NCI-H1105 (cell line): ENCODE measurements at regions not wholly inside any gene's neighbourhood (a gene's known extent, or its start where the extent isn't known, plus 50 kb on each side); places are given as distances from the start of the nearest gene placed in this dataset.
"Not testable (repeated sequence)": the region's sequence is repeated elsewhere in the genome, so short reads cannot be mapped to it uniquely, and the experiment has no call there.

Source experiments
- DNase-seq: peaks from one replicate; lab custom pipeline; 2025; lab: John Stamatoyannopoulos, UW

GRCh38 chr3:5811016-5811415 is 623.5 kb downstream of the EDEM1 start:
- DNase-seq: no peak

GRCh38 chr3:5813521-5813920 is 626.0 kb downstream of the EDEM1 start:
- no peak for DNase-seq

- DNase-seq: no peak
These were observed 635.3 kb downstream of the EDEM1 start for GRCh38 chr3:5822843-5823242.

DNA sequence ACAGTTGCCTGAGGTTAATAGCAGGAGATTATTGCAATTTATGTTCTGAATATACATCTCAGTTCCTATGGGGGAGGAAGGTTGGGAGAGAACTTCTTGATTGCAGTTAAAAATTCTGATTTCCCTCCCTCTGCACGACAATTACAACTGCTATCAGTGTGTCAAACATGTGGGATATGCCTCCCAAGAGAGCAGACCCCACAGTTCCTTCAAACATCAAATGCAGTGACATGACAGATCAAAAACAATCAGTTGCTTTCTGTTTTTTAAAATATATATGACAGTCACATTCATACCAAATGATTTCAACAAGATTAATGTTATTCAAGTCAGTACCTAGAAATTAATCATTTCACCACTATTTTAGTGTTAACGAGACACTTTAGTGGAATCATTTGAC is 639.0 kb downstream of the EDEM1 start:
- no peak for DNase-seq

- DNase-seq: no peak
These were observed 640.7 kb downstream of the EDEM1 start for GRCh38 chr3:5828251-5828650.

DNA sequence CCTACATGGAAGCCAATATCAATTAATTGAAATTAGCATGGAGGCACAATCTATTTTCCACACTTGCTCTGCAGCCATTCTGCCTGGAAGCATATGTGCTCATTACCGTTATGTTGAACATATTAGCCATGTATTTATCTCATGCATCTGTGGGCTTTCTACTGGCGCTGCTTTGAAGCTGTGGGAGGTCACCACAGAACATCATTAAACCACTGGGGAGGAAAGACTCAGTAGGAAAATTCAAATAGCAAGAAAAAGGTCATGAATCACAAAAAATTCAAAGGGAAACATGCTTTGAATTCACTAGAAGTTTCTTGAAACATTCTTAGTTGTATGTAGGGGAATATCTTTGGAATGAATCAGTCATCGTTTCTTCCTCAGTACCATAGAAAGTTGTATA is 652.5 kb downstream of the EDEM1 start:
- DNase-seq: no peak

DNA sequence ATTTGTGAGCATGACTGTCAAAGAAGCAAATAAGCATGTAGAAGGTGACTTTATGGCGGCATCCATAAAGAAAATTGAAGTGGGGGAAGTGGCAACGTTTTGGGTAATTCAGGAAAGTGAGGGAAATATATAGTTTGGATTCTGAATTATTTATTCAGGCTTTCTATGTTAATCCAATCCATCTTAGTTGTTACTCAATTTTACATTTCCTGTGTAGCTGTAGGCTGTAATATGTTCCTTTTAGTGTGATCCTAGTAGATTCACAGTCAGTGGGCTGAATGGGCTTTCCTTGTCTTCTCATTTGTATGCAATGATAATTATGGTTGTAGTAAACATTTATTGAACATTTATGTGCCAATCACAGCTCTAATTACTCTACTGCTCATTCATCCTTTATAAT is 654.1 kb downstream of the EDEM1 start:
- no peak for DNase-seq

GRCh38 chr3:5846261-5846660 is 658.8 kb downstream of the EDEM1 start:
- DNase-seq: no peak

DNA sequence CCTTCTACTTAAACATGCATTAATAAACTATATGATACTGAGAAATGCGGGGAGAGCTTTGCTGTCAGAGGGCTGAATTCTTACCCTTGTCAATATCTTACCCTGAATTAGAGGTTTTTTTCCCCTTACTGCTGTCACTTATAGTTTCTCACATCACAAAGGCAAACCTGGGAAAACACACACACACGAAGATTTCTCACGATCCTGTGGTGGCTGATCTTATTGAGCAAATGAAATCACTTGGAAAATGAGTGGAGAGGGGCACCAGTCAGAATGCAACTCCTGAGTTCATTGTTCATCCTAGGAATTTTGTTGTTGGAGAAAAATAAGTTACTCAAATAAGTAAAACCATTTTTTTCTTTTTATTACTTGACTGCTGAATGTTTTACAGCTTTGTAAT is 673.6 kb downstream of the EDEM1 start:
- DNase-seq: no peak

- DNase-seq: no peak
These were observed 687.4 kb downstream of the EDEM1 start for GRCh38 chr3:5874931-5875341.

DNA sequence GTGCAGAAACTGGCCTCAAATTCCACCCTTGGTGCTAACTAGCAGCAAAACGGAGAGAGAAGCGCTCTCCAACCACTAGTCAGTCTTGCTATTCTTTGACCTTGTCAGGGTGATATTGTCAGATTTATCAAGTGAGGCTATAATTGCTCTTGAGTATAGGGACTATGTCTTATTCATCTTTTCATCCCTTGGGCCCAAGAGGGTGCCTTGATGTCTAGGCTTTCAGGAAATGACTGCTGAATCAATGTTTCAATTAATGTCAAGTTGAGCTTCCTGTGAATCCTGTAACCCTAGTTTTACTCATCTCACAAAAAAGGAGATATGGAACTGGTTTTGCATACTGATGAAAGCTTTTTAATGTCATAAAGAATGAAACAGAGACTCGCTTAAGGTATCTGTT is 701.3 kb downstream of the EDEM1 start:
- no peak for DNase-seq

DNA sequence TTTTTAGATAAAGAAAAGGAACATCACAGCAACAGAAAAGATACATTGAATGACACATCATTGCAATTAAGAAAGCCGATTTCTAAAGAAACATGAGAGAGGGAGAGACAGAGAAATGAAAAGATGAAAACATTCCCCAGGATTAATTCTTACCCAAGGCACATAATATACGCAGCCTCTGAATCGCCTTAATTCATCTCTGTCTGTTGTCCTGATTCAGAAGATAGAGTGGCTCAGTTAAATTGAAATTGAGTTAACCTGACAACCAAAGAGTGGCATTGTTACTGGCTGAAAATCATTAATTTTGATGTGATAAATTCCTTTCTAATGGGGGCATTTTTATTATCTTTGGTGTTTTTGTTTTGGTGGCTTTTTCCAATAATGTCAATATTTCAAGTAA is 701.9 kb downstream of the EDEM1 start:
- DNase-seq: no peak

- DNase-seq: no peak
These were observed 704.2 kb downstream of the EDEM1 start for GRCh38 chr3:5891711-5892110.

GRCh38 chr3:5898106-5898505 is 710.6 kb downstream of the EDEM1 start:
- no peak for DNase-seq

- DNase-seq: no peak
These were observed 711.7 kb downstream of the EDEM1 start for GRCh38 chr3:5899014-5899761.

DNA sequence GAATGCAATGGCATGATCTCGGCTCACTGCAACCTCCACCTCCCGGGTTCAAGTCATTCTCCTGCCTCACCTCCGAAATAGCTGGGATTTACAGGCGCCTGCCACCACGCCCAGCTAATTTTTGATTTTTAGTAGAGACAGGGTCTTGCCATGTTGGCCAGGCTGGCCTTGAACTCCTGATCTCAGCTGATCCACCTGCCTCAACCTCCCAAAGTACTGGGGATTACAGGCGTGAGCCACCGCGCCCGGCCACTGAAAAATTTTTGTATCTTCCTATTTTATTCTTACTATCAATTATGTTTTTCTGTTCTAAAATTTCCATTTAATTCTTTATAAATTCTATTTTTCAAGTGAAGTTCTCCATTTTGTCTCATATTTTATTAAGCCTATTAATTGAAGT is 730.4 kb downstream of the EDEM1 start:
- DNase-seq: no peak

DNA sequence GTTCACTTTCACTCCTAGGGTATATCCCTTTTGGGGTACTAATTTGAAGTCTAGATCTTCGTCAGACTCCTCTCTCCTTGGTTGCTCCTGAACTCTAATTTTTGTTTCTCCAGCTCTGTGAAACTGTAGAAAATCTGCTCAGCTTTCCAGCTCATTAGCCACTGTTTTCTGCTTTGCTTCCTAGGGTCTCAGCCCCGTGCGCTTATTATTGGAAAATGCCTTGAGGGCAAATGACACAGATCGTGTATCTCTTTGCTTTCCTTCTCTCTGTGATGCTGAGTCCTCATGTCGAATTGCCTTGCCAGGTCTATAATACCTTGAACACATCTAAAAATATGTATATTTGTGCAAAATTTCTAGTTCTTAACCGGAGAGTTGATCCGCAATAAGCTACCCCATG is 731.1 kb downstream of the EDEM1 start:
- DNase-seq: no peak

DNA sequence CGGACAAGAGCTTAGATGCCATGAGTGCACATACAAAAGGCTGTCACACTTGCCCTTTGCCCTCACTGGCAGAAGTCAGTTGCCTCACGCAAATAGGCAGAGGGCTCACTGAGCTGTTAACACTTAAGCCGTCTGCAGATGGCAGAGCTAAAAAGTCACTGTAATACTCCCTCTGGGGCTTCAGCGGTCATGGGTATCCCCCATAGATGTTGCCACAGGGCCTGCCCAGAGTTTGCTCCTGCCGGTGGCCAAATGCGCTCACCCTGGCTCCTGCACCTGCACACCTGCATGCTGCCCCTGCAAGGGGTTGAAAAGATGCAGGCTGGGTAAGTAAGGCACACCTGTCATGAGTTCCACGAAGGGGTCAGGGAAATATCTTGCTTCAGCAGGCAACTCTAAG is 741.5 kb downstream of the EDEM1 start:
- no peak for DNase-seq

DNA sequence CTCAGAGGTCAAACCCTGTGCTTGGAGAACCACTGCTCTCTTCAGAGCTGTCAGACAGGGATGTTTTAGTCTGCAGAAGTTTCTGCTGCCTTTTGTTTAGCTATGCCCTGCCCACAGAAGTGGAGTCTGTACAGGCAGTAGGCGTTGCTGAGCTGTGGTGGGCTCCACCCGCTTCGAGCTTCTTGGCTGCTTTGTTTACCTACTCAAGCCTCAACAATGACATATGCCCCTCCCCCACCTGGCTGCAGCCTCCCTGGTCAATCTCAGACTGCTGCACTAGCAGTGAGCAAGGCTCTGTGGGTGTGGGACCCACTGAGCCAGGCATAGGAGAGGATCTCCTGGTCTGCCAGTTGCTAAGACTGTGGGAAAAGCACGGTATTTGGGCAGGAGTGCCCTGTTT is 756.6 kb downstream of the EDEM1 start:
- not testable (repeated sequence) for DNase-seq

DNA sequence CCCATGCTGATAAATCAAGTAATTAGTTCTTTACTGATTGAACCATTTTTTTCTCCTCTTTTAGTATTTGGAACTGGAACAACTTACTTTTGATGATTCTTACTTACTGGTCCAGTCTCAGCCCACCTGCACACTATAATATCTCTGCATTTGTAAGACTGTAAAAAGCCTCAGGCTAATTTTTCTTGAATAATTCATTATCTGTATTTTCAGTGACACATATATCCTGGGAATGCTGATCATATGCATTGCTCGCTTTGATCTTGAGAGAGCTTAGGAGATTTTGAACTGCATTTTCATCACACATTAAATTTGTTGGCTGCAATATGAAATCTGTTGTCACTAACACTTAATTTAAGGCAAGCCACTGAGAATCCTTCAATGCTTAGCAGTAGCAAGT is 760.6 kb downstream of the EDEM1 start:
- DNase-seq: no peak

- DNase-seq: no peak
These were observed 763.5 kb downstream of the EDEM1 start for GRCh38 chr3:5951026-5951425.

- DNase-seq: no peak
These were observed 785.1 kb downstream of the EDEM1 start for GRCh38 chr3:5972586-5972985.

GRCh38 chr3:5974630-5975322 is 787.3 kb downstream of the EDEM1 start:
- DNase-seq: no peak

GRCh38 chr3:5977331-5977730 is 789.8 kb downstream of the EDEM1 start:
- no peak for DNase-seq
